ENCODE measurements at regions not wholly inside any gene's neighbourhood (a gene's known extent, or its start where the extent isn't known, plus 50 kb on each side); places are given as distances from the start of the nearest gene placed in this dataset.

- Histone ChIP-seq H2BK5ac (ENCODE audit: low read depth, low read length, poor library complexity, severe bottlenecking) (no peak overlapping the region), H3K14ac (replicated peaks; ENCODE audit: low read depth, low read length) (no peak overlapping the region), H3K9me1 (ENCODE audit: insufficient read depth, low read length) (no peaks in the 10 kb centered on the region), H3K9me3 (ENCODE audit: control insufficient read depth, insufficient read depth, low read length) (peaks cover 2% of the 10 kb centered on the region; the same call in 1 of the 2 replicates), H3K27ac (ENCODE audit: insufficient read depth, low read length) (no peak overlapping the region), H3K18ac (ENCODE audit: low read depth, low read length) (no peak overlapping the region), H3K79me1 (ENCODE audit: low read depth in 1 of 2, low read length in 2 of 2) (no peaks in the 10 kb centered on the region), H3K56ac (ENCODE audit: extremely low read depth, insufficient read depth, low read length) (no peak overlapping the region), H2BK120ac (ENCODE audit: low read depth, low read length) (no peak overlapping the region), H3K4me1 (ENCODE audit: control insufficient read depth, insufficient read depth, low read length) (no peaks in the 10 kb centered on the region), H4K20me1 (ENCODE audit: insufficient read depth, low read length) (no peaks in the 10 kb centered on the region), H4K5ac (ENCODE audit: low read depth, low read length) (no peak overlapping the region), H3K4me3 (ENCODE audit: insufficient read depth, low read depth, low read length) (no peak overlapping the region), H3K27me3 (ENCODE audit: control insufficient read depth, insufficient read depth, low read length) (no peaks in the 10 kb centered on the region), H2BK20ac (ENCODE audit: low read depth, low read length) (no peak overlapping the region), H2AK5ac (ENCODE audit: low read depth, low read length) (no peak overlapping the region), H3K4ac (ENCODE audit: low read depth, low read length) (no peak overlapping the region), H3K23ac (ENCODE audit: low read depth, low read length) (no peak overlapping the region), H2AFZ (replicated peaks; ENCODE audit: low read length, poor library complexity) (no peak overlapping the region), H3K36me3 (ENCODE audit: control insufficient read depth, insufficient read depth, low read length) (no peaks in the 10 kb centered on the region), H2AK9ac (replicated peaks; ENCODE audit: low read depth, low read length, poor library complexity) (no peak overlapping the region), H3K9ac (ENCODE audit: low read depth, low read length) (no peak overlapping the region), H2BK15ac (ENCODE audit: low read depth, low read length) (no peak overlapping the region), H4K8ac (ENCODE audit: low read depth in 2 of 2, low read length in 2 of 2) (no peak overlapping the region), H3K4me2 (ENCODE audit: low read depth, low read length) (no peak overlapping the region), H4K91ac (ENCODE audit: insufficient read depth, low read depth, low read length) (no peak overlapping the region)
- in situ Hi-C loops (cut with MboI; ENCODE audit: low sequenced_read_pairs): no loop called here
- intact Hi-C loops (cut with micrococcal nuclease): no loop called here
- WGBS, 2 experiments (ENCODE audit: extremely low coverage in 2 of 2, insufficient read length in 1 of 2): no CpG with 5 or more reads among the region's 4 CpGs
- no peak for DNase-seq
- no peak for ATAC-seq (ENCODE audit: low read depth)
- CTCF ChIA-PET: no interaction called here
- TF ChIP-seq MAFK (IDR thresholded peaks at IDR 0.05; ENCODE audit: low read depth, low read length): no peak
- TF ChIP-seq, protein P1, sequence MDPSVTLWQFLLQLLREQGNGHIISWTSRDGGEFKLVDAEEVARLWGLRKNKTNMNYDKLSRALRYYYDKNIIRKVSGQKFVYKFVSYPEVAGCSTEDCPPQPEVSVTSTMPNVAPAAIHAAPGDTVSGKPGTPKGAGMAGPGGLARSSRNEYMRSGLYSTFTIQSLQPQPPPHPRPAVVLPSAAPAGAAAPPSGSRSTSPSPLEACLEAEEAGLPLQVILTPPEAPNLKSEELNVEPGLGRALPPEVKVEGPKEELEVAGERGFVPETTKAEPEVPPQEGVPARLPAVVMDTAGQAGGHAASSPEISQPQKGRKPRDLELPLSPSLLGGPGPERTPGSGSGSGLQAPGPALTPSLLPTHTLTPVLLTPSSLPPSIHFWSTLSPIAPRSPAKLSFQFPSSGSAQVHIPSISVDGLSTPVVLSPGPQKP (IDR thresholded peaks at IDR 0.05; ENCODE audit: borderline replicate concordance, low read depth, low read length): no peak
- no peak for TF ChIP-seq MAZ (IDR thresholded peaks at IDR 0.05; ENCODE audit: borderline replicate concordance, low read depth, low read length)
- no peak for TF ChIP-seq FOS (IDR thresholded peaks at IDR 0.05; ENCODE audit: low read depth, low read length)
- TF ChIP-seq RCOR1 (IDR thresholded peaks at IDR 0.05; ENCODE audit: insufficient replicate concordance, low read length): no peak
- dilution Hi-C loops (cut with HindIII; ENCODE audit: low sequenced_read_pairs, unreplicated experiment): no loop called here
- POLR2A ChIA-PET (ENCODE audit: unreplicated experiment): no interaction called here
- BruUV-seq (replicated peaks): no TSS peak
Measured at GRCh38 chr17:52776234-52776633, 617.7 kb upstream of the CA10 start.

All from IMR-90 (cell line).